Left colon (tissue), 2 donors: ENCODE measurements at regions not wholly inside any gene's neighbourhood (a gene's known extent, or its start where the extent isn't known, plus 50 kb on each side); places are given as distances from the start of the nearest gene placed in this dataset.

ENCODE experiments used
- ATAC-seq: fragments of 200-7000 bp; cut with Tn5 transposase; one replicate; pipeline ENCODE4 v1.9.1; 2020; ENCODE audit warnings: mild to moderate bottlenecking, moderate library complexity
- DNase-seq, 2 donors: peaks; one replicate each; pipeline ENCODE4 v3.0.0-alpha.2; 2020
- intact Hi-C, 2 donors: fragments of 100-400 bp; cut with DNase I in 1 of 2; cut with micrococcal nuclease in 1 of 2; formaldehyde crosslinking; loops; one replicate each; pipeline versions ENCODE4 v1.11.2 to v1.14.0; 2022; cut with DNase I, micrococcal nuclease
- donor health status: DM: no; HTN: no; CAD: no.
- donor health status: DM: yes; HTN: yes; CAD: no.

- no peak for ATAC-seq
- intact Hi-C loops, result no loop called here
- no peak for DNase-seq
Measured at GRCh38 chr16:62586128-62586862, 550.1 kb upstream of the CDH8 start.

- ATAC-seq (no peak), DNase-seq (no peak)
- intact Hi-C loops, result no loop called here
Measured at GRCh38 chr16:62585041-62585545, 548.9 kb upstream of the CDH8 start.

- DNase-seq (no peak), ATAC-seq (no peak)
- intact Hi-C loops, result no loop called here
Measured at GRCh38 chr16:62583414-62583813, 547.2 kb upstream of the CDH8 start.

DNA sequence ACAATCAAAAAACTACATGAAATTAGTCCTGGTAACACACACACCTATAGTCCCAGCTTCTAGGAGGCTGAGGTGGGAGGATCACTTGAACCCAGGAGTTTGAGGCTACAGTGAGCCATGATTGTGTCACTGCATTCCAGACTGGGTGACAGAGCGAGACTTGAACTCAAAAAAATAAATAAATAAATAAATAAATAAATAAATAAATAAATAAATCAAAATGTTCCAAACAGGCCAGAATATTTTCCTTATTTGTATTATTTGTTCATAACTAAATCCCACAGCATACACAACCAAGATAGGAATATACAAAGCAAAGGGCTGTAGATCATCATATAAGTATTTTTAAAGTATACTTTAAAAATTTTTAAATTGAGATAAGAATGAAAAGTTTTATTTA, 537.2 kb upstream of the CDH8 start:
- ATAC-seq, result no peak
- intact Hi-C loops, result no loop called here
- no peak for DNase-seq

GRCh38 chr16:62568926-62569325, 532.7 kb upstream of the CDH8 start:
- ATAC-seq (no peak), DNase-seq (no peak)
- intact Hi-C loops, result no loop called here

- ATAC-seq, result no peak
Measured at GRCh38 chr16:62565706-62566105, 529.5 kb upstream of the CDH8 start.

GRCh38 chr16:62564291-62564690, 528.1 kb upstream of the CDH8 start:
- ATAC-seq (no peak), DNase-seq (no peak)
- intact Hi-C loops, result no loop called here

More at GRCh38 chr16:62565706-62566105, 529.5 kb upstream of the CDH8 start:
- intact Hi-C loops, result no loop called here
- DNase-seq, result no peak

GRCh38 chr16:62562121-62562520, 525.9 kb upstream of the CDH8 start:
- no peak for DNase-seq
- no peak for ATAC-seq
- intact Hi-C loops, result no loop called here

- no peak for DNase-seq
- intact Hi-C loops, result no loop called here
- ATAC-seq, result no peak
Measured at GRCh38 chr16:62549875-62550274, 513.6 kb upstream of the CDH8 start.

DNA sequence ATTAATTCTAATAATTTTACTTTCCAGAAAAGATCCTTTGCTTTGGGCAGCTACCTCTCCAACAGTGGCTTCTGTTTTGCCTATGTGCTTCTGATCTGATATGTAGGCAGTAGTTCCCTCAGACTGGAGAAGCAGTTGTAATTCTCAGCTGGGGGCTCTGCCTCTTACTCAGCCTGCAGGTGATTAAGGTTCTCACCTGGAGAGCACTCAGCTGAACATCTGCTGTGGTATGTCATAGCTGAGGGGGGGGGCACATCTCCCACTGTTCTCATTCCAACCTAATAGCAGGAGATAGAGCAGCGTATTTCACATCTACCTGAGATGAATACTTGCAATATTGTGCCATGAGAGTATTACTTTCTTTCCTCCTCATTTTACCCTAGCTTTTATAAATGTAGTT, 511.9 kb upstream of the CDH8 start:
- intact Hi-C loops, result no loop called here
- no peak for ATAC-seq
- DNase-seq, result no peak

GRCh38 chr16:62546701-62547100, 510.5 kb upstream of the CDH8 start:
- DNase-seq (no peak), ATAC-seq (no peak)
- intact Hi-C loops, result no loop called here

- no peak for ATAC-seq
- intact Hi-C loops, result no loop called here
- no peak for DNase-seq
Measured at GRCh38 chr16:62545039-62545438, 508.8 kb upstream of the CDH8 start.

DNA sequence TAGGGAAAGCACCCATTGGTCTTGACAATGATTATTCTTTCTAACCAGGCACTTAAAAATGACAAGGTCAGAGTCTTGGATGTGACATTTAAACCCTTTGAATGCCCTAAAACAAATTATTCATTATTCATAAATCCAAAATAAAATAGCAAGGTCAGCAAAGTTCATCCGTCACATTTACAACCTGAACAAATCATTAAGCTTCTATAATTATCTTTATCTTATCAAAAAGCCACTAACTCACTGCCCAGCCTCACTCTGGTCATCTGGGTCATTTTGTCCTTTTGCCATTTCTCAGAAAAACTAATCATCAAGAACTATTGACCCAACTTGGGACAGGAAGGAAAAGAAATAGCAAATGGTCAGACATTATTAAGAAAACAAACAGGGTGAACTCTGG, 507.3 kb upstream of the CDH8 start:
- DNase-seq (no peak), ATAC-seq (no peak)
- intact Hi-C loops, result no loop called here

GRCh38 chr16:62539657-62540056, 503.4 kb upstream of the CDH8 start:
- intact Hi-C loops, result no loop called here
- DNase-seq, result no peak
- no peak for ATAC-seq

DNA sequence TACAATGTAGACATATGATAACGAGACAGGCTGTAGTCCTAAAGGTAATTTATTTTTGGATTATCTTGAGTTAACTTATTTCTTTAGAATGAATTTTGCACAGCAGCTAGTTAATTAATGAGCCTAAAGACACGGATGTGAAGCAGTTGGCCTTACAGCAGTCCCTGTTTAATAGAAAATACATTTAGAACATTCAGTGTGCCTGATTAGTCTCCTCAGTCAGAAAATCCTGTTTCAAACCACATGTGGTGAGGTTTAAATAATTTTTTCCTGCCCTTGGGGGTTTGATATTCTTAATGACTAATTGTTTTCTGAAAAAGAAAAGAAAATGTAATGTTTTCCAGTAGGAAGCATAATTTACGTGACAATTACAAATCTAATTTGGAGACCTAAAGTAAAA, 494.2 kb upstream of the CDH8 start:
- DNase-seq (no peak), ATAC-seq (no peak)
- intact Hi-C loops, result no loop called here

DNA sequence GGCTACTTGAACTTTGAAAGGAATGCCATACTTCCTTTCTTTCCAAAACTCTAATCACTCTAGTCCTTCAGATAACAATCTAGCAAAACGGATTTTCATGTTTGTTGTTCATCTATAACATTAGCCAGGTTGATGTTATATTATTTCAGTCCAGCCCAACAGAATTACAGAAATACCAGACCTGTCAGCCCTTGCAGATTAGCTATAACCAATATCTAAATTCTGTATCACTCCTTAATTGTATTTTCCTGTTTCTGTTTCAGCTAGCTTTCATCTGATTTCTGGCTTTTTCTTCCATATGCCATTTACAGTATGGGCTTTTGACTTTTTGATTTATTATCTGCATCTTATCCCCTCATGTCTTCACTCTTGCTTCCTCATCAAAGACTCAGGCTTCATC, 479.8 kb upstream of the CDH8 start:
- intact Hi-C loops, result no loop called here
- no peak for ATAC-seq
- DNase-seq, result no peak

DNA sequence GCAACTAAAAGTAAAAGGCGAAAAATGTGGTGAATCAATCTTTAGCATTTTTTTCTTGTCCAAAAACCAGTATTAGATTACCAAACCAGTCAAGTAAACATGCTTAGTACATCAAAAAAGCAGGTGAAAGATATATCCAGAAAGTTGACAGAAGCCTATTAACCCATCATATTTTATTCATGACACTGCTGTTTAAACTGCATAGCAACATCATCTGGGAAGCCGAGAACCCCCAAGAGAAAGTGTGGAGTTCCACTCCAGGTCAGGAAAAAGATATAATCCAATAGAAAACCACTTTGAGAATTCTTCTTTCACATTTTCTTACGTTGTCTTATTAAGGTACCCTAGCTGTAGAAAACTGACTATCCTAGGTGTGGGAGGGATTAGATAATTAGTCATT, 466.8 kb upstream of the CDH8 start:
- no peak for ATAC-seq
- no peak for DNase-seq
- intact Hi-C loops, result no loop called here

DNA sequence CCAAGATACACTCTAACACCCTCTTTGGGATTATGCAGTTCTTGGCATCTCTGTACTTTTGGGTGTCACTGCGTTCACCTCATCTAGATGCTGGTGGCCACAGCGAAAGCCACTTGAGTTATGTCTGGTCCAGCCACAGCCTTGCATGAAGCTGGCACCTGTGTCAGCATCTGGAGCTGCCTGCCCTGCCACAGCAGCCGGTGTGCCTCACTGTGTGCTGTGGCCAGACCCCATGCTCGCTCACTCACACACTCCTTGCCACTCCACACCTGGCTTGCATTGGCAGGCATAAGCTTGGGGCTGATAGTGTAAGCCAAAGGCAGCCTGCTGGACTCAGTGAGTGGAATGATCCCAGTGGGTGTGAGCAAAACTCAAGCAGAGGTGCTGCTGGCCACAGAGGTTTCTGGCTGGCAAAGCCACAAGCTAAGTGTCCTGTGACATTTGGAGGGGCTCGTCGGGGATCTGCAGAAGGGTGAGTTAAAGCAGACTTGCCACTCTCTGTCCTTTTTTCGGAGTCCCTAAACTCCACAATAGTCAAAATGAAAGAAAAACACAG, 442.7 kb upstream of the CDH8 start:
- no peak for ATAC-seq
- intact Hi-C loops, result no loop called here

GRCh38 chr16:62477796-62478195, 441.6 kb upstream of the CDH8 start:
- DNase-seq (no peak), ATAC-seq (no peak)
- intact Hi-C loops, result no loop called here

More for the DNA sequence above, 442.7 kb upstream of the CDH8 start:
- no peak for DNase-seq

DNA sequence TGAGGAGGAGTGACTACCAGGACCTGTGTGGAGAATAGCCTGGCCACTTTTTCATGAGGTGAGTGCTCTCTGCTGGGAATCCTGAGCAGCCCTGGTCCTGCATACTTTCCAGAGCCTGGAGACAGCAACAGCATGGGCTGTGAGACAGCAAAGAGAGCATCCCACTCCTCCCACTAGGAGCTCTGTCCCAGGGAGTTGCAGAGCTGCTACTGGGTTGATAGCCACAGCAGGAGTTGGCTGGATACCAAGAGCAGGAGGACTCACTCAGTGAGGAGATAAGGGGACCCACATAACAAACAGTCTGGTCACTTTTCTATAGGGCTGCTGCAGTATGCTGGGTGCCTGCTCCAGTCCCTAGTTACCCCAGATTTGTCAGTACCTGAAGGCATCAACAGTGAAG, 439.3 kb upstream of the CDH8 start:
- intact Hi-C loops, result no loop called here
- ATAC-seq, result no peak
- no peak for DNase-seq

DNA sequence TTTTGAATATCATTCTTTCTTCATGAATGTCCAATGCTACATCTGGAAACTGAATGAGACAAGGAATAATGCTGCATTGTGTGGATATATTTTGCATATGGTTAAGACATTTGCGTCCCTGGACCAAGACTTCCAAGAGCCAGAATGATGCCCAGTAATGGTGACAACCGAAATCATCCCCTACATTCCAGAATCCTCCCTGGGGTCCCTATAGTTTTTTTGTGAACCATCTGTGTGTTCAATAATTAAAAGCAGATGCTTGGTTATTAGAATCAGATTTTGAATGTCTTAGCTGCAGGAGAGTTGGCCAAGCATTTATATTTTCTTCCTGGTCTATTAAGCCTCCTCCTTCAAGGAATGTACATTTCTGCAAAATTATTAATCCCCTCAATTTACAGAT, 426.7 kb upstream of the CDH8 start:
- intact Hi-C loops, result no loop called here
- no peak for ATAC-seq
- DNase-seq, result no peak
